ENCODE measurements at regions not wholly inside any gene's neighbourhood (a gene's known extent, or its start where the extent isn't known, plus 50 kb on each side); places are given as distances from the start of the nearest gene placed in this dataset.
"Not testable (repeated sequence)": the region's sequence is repeated elsewhere in the genome, so short reads cannot be mapped to it uniquely, and the experiment has no call there.

DNA sequence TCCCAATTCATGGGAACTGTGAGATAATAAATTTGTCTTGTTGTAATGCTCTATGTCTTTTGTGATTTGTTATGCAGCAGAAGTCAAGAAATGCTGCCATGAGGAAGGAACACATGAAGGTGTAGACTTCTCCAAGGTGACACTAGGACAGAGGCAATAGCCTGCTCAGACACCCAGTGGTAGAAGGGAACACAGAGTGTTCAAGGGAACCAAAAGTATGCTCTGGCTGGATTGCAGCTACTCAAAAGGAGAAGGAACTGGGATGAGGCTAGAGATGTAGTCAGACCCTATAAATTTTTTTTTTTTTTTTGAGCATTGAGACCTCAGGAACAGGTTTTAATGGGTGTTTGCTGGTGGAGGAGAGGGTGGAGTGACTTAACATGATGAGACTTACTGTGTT is 232.5 kb downstream of the PARP8 start:
- DNase-seq (ENCODE audit: extremely low read depth in 1 of 2, low read depth in 1 of 2) = no peak

DNA sequence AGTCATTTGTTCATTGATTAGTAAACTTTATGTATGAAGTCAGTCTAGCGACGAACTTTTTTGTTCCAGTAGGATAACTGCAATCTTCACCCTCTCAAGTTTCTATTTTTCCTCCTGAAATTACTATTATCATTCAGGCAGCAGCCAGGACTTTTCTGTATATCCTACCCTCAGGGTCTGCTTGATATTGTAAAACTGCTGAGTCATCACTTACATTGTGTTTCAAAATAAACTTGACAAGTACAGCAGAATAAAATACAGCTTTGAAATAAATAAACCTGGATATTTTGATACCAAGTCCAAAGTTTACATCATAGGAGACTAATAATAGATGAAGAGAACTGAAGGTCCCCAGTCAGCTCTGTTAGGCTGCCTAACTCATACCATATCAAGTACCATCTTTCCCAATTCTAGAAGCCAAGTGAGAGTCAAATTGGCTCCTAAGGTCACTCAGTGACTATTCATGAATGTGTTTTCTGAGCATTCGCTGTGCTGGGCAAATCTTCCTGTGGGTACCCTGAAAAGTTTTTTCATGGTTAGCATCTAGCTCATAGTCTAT is 234.6 kb downstream of the PARP8 start:
- DNase-seq (ENCODE audit: extremely low read depth in 1 of 2, low read depth in 1 of 2) = no peak

DNA sequence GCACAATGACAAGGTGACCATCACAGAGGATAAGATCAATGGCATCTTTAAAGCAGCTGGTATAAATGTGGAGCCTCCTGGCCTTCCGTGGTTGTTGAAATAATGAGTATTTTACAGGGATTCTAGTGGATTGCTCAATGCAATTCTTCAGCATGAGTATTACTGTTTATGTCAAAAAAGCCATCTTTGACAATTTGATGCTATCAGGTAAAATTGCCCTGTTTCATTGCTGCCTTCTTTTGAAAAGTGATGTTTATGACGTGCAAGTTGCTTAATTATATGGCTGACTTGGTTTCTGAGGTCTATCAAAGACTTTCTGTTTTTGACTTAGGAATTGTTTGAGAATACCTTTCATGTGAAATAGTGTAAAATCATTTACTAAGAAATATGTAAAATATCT is 237.2 kb downstream of the PARP8 start:
- DNase-seq (ENCODE audit: extremely low read depth in 1 of 2, low read depth in 1 of 2) = no peak

DNA sequence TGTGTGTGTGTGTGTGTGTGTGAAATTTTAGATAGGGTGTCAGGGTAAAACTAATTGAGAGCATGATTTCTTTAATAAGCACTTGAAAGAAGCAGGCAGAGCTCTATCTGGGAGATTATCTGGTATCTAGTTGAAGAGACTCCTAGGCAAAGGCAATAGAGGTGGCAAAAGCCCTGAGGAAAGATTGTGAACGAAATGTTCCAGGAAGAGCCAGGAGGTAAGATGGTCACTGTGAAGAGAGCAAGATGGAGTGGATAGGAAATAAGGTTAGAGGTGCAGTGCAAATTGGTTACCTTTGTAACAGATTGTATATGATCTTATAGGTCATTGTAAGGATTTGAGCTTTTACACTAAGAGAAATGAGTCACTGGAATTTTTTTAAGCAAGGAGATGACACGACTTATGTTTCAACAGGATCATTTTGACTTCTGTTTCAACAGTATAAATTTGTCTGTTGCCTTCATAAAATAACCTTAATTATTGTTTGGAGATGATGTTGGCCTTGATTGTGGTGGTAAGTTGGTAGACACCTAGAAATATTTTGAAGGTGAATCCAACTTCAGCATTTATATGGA is 239.6 kb downstream of the PARP8 start:
- DNase-seq (ENCODE audit: extremely low read depth in 1 of 2, low read depth in 1 of 2) = no peak

DNA sequence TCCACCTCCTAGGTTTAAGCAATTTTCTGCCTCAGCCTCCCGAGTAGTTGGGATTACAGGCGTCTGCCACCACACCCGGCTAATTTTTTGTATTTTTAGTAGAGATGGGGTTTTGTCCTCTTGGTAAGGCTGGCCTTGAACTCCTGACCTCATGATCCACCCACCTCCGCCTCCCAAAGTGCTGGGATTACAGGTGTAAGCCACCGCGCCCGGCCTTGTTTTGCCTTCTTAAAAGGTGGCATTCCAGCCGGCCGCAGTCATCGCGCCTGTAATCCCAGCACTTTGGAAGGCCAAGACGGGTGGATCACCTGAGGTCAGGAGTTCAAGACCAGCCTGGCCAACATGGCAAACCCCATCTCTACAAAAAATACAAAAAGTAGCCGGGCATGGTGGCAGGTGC is 253.7 kb downstream of the PARP8 start:
- DNase-seq (ENCODE audit: extremely low read depth in 1 of 2, low read depth in 1 of 2) = not testable (repeated sequence)

DNA sequence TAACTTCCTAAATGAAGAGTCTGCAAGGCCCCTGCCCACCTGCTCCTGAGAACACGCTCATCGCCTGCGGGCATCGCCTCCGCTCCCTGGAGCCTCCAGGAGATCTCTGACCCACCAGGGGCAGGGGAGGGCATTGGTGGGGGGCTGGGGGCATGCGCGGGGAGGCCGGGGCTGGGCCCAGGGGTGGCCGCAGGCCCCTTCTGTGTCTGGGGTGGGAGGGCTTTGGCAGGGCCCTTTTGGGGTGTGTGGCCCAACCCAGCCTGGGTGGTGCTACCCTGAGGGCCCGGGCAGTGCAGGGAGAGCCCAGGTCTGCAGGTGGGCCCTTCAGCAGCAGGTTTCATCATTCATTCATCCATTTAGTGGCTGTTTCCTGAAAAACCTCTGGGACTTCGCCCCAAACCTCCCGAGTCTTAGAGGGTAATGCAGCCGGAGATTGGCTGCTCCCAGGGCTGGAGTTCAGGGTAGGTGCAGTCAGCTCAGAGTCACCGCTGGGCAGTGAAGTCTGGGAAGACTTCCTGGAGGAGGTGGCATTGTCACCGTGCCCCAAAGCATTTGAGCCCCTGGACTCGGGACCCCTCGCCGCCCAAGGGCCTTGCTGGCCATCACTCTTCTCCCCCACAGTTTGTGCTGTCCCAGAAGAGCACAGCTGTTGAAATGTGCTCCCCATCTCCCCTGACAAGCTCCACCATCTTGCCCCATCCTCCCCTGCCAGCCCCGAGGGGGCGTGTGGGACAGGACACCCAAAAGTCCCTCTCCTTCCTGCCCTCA is 255.1 kb downstream of the PARP8 start:
- DNase-seq (ENCODE audit: extremely low read depth in 1 of 2, low read depth in 1 of 2) = no peak

DNA sequence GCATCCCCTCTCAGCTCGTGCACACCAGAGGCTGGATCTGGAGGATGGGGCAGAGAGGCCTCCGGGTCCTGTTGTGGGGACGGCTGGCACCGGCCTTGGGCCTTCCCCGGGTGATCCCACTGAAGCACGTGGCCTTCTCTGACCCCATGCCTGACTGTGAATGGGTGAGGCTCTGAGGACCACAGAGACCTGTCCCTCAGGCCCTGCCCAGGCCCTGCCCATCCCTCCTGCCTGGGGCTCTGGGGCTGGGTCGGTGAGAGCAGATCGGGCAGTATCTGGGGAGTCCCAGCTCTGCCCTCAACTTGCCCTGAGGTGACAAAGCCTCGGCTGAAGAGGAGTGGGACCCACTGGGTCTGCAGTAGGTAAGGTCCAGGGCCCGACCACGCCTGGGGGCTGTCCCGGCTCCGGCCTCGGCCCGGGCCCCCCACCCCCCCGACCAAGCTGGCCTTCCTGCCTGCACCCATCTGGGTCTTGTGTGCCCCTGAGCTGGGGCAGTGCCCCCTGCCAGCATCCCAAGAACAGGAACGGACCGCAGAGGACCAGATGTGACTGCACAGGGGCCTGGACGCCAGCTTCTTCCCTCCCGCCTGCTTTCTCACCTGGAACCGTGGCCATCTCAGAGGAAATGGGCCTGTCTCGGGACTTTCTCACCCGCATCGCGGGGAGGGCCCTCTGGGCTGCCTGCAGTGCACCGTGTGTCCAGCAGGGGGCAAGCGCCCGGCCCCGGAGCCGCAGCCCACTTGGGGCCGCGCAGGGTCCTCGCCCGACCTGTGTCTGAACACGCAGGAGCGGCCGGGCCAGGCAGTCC is 255.9 kb downstream of the PARP8 start:
- DNase-seq (ENCODE audit: extremely low read depth in 1 of 2, low read depth in 1 of 2) = not testable (repeated sequence)

DNA sequence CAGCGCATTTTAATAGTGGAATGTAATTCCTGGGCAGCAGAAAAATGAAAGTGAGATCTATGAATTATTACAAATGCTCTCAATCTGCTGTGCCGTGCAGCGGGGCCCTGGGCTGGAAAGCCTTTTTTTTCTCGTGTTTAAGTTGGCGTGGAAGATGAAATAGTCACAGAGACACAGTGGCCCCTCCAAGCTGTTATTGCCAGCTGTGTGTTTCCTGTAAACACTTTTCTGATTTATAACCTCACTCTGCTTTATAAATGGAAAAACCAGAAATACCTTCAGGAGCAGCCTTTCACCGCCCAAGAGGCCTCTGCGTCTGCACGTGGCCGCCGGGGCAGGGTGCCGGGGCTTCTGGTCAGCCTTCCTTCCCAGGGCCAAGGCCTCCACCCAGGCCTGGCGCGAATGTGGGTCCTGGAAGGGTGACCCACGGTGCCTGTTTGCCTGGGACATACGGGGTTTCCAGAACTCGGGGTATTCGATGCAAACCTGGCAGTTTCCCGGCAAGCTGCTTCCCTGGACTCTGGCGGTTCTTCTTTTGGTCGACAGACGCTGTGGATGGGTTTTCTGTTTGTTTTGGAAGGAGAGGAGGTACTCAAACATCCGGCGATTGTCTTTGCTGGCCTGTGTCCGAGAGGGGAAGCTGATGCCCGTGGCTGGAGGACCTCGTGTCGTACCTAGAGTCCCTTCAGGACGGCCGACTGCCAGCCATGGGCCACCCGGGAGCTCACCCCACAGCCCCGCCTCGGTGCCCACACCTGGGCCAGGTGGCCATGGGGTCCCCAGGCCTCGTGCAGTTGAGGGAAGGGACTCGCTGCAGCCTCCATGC is 256.7 kb downstream of the PARP8 start:
- DNase-seq (ENCODE audit: extremely low read depth in 1 of 2, low read depth in 1 of 2) = no peak

DNA sequence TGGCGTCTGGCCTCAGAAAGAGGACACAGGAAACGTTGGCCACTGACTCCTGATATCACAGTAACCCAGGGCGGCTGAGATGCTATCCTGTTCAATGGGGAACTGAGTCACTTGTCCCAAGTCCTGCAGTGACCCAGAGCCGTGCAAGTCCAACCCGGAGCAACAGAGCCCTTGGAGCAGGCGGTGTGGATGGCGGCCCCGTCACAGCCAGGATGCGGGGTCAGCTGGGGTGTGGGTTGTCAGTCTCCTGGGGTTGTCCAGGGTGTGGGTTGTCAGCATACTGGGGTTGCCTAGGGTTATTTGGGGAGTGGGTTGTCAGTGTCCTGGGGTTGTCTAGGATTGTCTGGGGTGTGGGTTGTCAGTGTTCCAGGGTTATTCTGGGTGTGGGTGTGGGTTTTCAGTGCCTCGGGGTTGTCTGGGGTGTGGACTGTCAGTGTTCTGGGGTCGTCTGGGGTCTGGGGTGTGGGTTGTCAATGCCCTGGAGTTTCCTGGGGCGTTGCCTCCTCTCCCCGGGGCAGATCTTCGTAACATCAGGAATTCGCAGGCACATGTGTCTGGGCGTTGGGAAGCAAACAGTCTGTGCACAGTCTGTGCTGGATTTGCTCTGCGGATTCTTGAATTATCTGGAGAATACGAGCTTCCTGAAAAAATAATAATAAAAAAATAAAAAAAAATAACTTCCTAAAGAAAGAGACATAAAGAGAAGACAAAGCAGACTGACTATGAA is 257.5 kb downstream of the PARP8 start:
- DNase-seq (ENCODE audit: extremely low read depth in 1 of 2, low read depth in 1 of 2) = no peak

DNA sequence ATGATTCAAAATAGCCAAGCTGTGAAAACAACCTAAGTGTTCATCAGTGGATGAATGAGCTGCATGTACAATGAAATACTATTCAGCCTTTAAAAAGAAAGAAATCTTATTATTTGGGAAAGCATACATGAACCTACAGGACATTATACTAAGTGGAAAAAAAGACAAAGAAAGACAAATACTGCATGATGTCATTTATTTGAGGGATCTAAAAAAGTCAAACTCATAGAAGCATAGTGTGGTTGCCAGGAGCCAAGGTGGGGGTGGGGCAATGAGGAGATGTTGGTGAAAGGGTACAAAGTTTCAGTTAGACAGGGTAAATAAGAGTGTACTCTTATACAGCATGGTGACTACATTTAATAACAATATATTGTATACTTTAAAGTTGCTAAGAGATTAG is 261.5 kb downstream of the PARP8 start:
- DNase-seq (ENCODE audit: extremely low read depth in 1 of 2, low read depth in 1 of 2) = no peak

DNA sequence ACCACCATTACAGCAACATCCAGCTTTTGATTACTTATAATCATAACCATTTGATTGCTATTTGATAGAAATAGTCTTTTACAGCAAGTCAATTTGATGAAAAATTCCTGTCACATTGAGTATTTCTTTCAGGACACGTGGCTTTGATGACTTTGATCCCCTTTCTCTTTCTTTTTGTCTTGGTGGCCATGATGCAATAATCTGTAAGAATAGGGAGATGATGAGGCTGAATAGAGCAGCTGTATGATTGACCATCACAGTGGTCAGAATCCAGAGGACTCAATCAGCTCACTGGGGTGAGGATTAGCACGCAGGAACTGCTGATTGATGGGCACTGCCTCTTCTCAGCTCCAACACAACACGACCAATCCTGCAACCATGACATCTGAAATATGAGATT is 262.7 kb downstream of the PARP8 start:
- DNase-seq (ENCODE audit: extremely low read depth in 1 of 2, low read depth in 1 of 2) = no peak

DNA sequence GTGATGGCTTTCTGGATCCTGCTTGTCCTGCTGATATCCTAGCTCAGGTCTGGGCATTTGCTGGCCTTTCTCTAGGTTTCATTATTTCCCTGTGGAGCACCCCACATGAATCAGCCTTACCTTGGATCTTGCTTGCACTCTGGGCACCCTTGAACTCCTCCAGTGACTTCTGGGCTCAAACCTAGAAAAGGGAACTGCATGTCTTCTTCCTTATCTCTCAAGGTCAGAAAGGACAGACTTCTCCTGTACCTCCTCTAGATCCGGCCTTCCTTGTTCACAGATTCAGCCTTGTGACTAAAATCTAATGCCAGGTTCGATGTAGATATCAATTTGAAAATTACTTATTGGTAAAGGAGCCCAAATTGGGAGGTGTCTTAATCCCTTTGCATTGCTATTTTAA is 267.9 kb downstream of the PARP8 start:
- no peak for DNase-seq (ENCODE audit: extremely low read depth in 1 of 2, low read depth in 1 of 2)

DNA sequence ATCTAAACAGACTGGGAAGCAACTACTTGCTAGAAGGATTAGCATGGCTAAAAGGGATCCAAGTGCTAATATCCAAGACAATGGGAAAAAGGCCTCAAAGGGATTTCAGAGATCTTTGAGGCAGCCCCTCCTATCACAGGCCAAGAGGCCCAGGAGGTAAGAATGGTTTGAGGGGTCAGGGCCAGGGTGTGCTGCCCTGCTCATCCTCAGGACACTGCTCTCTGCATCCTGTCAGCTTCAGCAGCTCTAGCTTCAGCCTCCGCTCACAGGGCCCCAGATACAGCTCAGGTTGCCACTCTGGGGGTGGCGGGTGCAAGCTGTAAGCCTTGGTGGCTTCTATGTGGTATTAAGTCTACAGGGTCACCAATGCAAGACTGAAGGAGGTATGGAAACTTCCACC is 278.7 kb downstream of the PARP8 start:
- DNase-seq (ENCODE audit: extremely low read depth in 1 of 2, low read depth in 1 of 2) = no peak

DNA sequence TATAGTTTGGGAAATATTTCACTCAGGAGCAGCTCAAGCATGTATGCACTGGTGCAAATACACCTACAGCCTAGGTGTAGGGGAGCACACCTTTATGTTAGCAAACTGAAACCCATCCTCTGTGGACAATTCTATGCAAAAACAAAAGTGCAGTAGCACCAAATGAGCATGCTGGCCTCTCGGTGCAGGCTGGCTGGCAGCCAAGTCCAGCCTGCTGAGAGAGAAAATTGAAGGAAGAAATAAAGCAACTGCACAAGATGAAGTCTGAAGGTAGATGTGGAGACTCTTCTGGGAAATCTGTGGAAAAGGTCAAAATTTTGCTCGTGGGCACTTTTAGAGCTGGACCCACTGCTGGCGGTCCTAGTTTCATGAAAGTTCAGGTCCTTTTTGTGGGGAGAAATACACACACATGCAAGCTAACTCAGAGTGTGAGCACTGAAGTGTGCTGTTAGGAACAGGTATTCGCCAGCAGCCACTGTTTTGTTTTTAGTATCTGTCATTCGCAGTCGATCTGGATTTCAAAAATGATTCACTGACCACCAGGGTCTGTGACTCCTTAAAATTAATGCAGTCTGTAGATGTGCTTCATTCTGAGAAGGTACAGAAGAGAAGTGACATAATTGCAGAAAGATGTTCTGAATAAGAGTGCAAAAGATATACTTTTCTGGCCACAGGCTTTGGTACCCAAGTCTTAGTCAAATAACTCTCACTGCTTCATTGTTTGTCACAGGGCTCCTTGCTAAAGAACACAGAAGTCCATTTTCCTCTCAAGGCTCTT is 281.7 kb downstream of the PARP8 start:
- no peak for DNase-seq (ENCODE audit: extremely low read depth in 1 of 2, low read depth in 1 of 2)

DNA sequence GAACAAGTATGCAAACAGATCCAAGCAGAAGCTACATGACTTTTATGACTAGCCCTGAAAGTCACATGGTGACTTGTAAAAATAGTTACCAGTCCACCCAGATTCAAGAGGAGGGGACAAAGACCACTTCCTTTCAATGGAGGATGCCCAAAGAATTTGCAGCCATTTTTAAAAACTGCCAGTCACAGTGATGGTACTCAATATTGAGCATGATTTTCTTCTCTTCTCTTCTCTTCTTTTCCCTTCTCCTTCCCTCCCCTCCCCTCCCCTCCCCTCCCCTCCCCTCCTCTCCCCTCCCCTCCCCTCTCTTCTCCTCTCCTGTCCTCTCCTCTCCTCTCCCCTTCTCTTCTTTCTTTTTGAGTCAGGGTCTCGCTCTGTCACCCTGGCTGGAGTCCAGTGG is 286.9 kb downstream of the PARP8 start:
- DNase-seq (ENCODE audit: extremely low read depth in 1 of 2, low read depth in 1 of 2) = no peak

DNA sequence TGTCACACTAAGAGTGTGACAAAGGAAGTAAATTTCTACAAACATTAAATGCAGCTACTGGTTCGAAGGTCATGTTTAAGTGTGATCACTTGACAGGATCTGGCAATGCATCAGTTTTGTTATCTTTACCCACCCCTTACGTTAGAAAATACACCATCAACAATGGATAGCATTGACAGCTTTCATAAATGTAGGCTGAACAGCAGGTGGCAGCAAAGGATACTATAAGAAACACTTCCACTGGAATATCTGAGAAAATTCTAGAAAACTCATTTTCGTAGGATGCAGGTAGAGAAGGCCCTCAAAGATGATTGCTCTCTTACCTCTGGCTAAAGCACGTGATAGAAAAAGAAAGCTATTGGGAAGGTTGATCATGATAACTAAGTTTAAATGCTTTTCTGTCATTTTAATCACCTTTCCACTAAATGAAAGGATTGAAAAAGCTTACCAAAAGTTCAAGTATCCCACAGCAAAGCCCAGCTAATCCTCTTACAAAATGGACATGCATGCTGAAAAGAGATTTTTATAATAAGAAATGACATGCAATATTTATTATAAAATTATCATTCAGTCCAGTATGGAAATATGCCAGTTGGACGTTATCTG is 292.5 kb downstream of the PARP8 start:
- DNase-seq (ENCODE audit: extremely low read depth in 1 of 2, low read depth in 1 of 2) = no peak

DNA sequence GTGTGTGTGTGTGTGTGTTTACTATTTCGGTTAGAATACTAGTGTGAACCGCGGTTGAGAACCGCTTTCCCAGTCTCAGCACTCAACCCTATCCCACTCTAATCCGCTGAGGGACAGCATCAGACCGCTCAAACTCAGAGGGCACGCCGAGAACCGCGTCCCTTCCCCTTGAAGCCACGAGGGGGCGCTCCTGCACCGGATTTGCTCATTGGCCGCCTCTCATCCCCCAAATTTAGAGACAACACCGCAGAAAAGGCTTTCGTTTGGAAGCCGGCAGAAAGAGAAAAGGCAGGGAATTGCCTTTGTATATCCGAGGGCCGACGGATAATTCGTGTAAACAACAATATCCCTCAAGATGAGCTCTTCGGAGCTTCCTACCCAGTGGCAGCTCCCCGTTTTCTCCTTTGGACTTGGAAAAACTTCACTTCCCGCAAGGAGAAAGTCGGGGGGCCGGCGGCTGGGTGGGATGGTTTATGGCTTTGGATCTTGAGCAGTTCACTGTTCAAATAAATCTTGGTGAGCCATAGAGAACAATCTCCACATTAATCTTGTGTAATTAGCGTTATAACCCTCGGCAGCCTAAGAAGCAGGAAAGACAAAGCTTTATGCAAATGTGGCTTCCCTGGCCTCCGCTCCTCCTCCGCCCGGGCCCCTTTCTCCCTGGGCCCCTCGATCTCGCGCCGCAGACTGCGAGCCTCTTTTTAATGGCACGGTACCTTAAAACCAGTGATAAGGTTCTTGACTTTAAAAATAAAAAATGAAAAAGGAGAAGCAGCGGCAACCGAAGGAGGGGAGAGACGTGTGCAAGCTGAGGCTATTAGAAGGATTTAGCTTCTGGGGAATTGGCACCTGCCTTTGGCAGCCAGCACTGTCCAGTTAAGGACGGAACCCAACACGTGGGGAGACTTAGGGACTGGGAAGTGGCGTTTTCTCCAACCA is 296.8 kb downstream of the PARP8 start:
- DNase-seq (ENCODE audit: extremely low read depth in 1 of 2, low read depth in 1 of 2) = peak; percentile 31 to 37
